HepG2 (cell line): ENCODE measurements at regions not wholly inside any gene's neighbourhood (a gene's known extent, or its start where the extent isn't known, plus 50 kb on each side); places are given as distances from the start of the nearest gene placed in this dataset.

Source experiments
- ATAC-seq: fragments of 200-7000 bp; cut with Tn5 transposase; 3 replicates; pipeline ENCODE4 v1.9.1; 2020; ENCODE audit warnings: mild to moderate bottlenecking, moderate library complexity
- BruUV-seq: library from RNA; stranded (reverse); fragments of 400-500 nt; replicated peaks from 2 replicates; lab custom pipeline; 2021; lab: Mats Ljungman, UMichigan
- CTCF ChIA-PET: fragments of 300-600 bp; formaldehyde crosslinking; extraction: SDS; loops from one replicate; lab custom pipeline; 2021; ENCODE audit warnings: low total read pairs, inconsistent platforms, low intra/inter-chr PET ratio; lab: Yijun Ruan, JAX
- POLR2A ChIA-PET: fragments of 350-600 bp; sonication (Branson Sonifier 250); formaldehyde crosslinking; loops from one replicate; lab custom pipeline; 2020; ENCODE audit warnings: antibody characterized with exemption, inconsistent platforms; lab: Yijun Ruan, JAX
- DNase-seq: peaks from one replicate; pipeline ENCODE4 v3.0.0-alpha.2; 2015; ENCODE audit warnings: low spot score
- FAIRE-seq: peaks from 3 replicates; lab custom pipeline; 2011; peaks lifted over from hg19 to GRCh38; lab: Jason Lieb, UNC
- H2AFZ ChIP-seq: one replicate; pipeline ENCODE4 v1.6.1; 2011; ENCODE audit warnings: low read length, inconsistent platforms
- H3K27ac ChIP-seq: fragments of 300-600 bp; 3 replicates; pipeline ENCODE4 v1.8.0; 2011; ENCODE audit warnings: mixed run types, mild to moderate bottlenecking, mixed read lengths, low read length, inconsistent platforms; ENCODE audit not compliant: insufficient read depth; ENCODE audit errors: extremely low read length
- H3K27me3 ChIP-seq, 2 experiments: fragments of 200-600 bp in 1 of 2; 2 replicates in 1 of 2; 3 replicates in 1 of 2; pipeline versions ENCODE4 v1.6.0 to v1.8.0; 2011; ENCODE audit warnings: low read length in 2 of 2, mild to moderate bottlenecking in 2 of 2, moderate library complexity in 2 of 2, inconsistent platforms in 1 of 2; ENCODE audit not compliant: insufficient read depth in 2 of 2, control insufficient read depth in 1 of 2
- H3K36me3 ChIP-seq, 2 experiments: fragments of 200-600 bp in 1 of 2; replicated peaks in 1 of 2; 2 replicates in 1 of 2; 3 replicates in 1 of 2; pipeline versions ENCODE4 v1.5.1 to v1.8.0; 2011; ENCODE audit warnings: low read length in 2 of 2, inconsistent platforms in 1 of 2; ENCODE audit not compliant: insufficient read depth in 2 of 2, control insufficient read depth in 1 of 2
- H3K4me1 ChIP-seq: 2 replicates; pipeline ENCODE4 v1.5.1; 2012; ENCODE audit warnings: low read length, inconsistent platforms; ENCODE audit not compliant: insufficient read depth
- H3K4me2 ChIP-seq: 2 replicates; pipeline ENCODE4 v1.6.0; 2011; ENCODE audit warnings: low read depth, low read length, inconsistent platforms
- H3K4me3 ChIP-seq, 3 experiments: fragments of 200-600 bp in 1 of 3; sonication (generic), shearing (Covaris generic) in 1 of 3; replicated peaks in 1 of 3; 2 replicates each; pipeline ENCODE4 v1.5.1; 2011 to 2016; ENCODE audit warnings: low read length in 3 of 3, inconsistent platforms in 2 of 3, low read depth in 2 of 3, mild to moderate bottlenecking in 2 of 3, control low read depth in 1 of 3, mixed read lengths in 1 of 3; ENCODE audit not compliant: insufficient read depth in 1 of 3
- H3K79me2 ChIP-seq: one replicate; pipeline ENCODE4 v1.6.1; 2011; ENCODE audit warnings: low read length, inconsistent platforms; ENCODE audit not compliant: insufficient read depth
- H3K9ac ChIP-seq: 2 replicates; pipeline ENCODE4 v1.6.0; 2011; ENCODE audit warnings: mild to moderate bottlenecking, low read depth, low read length, inconsistent platforms; ENCODE audit not compliant: insufficient read depth
- H3K9me3 ChIP-seq: 2 replicates; pipeline ENCODE4 v1.5.1; 2012; ENCODE audit warnings: mild to moderate bottlenecking, low read length
- H4K20me1 ChIP-seq: 2 replicates; pipeline ENCODE4 v1.6.0; 2011; ENCODE audit warnings: inconsistent platforms, mild to moderate bottlenecking, low read length, moderate library complexity; ENCODE audit not compliant: insufficient read depth
- DNMT1 ChIP-seq: sonication (generic); formaldehyde crosslinking; IDR thresholded peaks from 2 replicates; pipeline ENCODE4 v1.5.1; 2020; ENCODE audit warnings: mild to moderate bottlenecking, missing genetic modification reagents
- NR2F2 ChIP-seq: IDR thresholded peaks from 2 replicates; pipeline ENCODE4 v1.6.1; 2012; ENCODE audit warnings: low read depth, inconsistent platforms, borderline replicate concordance
- NR2F6 ChIP-seq, 2 experiments: IDR thresholded peaks; 2 replicates each; pipeline ENCODE4 v1.6.1; 2016; ENCODE audit warnings: antibody characterized with exemption in 1 of 2, mild to moderate bottlenecking in 1 of 2
- REL ChIP-seq: sonication (generic); formaldehyde crosslinking; conservative IDR thresholded peaks from 2 replicates; pipeline ENCODE4 v1.8.0; 2022; ENCODE audit warnings: mild to moderate bottlenecking, missing genetic modification reagents, moderate library complexity
- SCMH1 ChIP-seq: sonication (generic); formaldehyde crosslinking; IDR thresholded peaks from 2 replicates; pipeline ENCODE4 v1.9.0; 2021; ENCODE audit warnings: missing genetic modification reagents, mild to moderate bottlenecking, borderline replicate concordance
- STAT5B ChIP-seq: sonication (generic); formaldehyde crosslinking; IDR thresholded peaks from 2 replicates; pipeline ENCODE4 v1.4.0; 2020; ENCODE audit warnings: missing genetic modification reagents
- ZFP36 ChIP-seq: fragments of 150-350 bp; IDR thresholded peaks from 2 replicates; pipeline ENCODE4 v1.6.1; 2018; ENCODE audit warnings: borderline replicate concordance, low read length, low read depth; ENCODE audit not compliant: partially characterized antibody
- ZNF260 ChIP-seq: sonication (generic); formaldehyde crosslinking; IDR thresholded peaks from 2 replicates; pipeline ENCODE4 v1.4.0; 2020; ENCODE audit warnings: missing genetic modification reagents, low read depth, mild to moderate bottlenecking, borderline replicate concordance
- ZNF354B ChIP-seq: sonication (generic); formaldehyde crosslinking; IDR thresholded peaks from 2 replicates; pipeline ENCODE4 v1.8.0; 2022; ENCODE audit warnings: mild to moderate bottlenecking, missing genetic modification reagents
- ZNF761 ChIP-seq: sonication (generic); formaldehyde crosslinking; conservative IDR thresholded peaks from 2 replicates; pipeline ENCODE4 v1.4.0; 2020; ENCODE audit warnings: mild to moderate bottlenecking, missing genetic modification reagents
- ZNF768 ChIP-seq: sonication (generic); formaldehyde crosslinking; IDR thresholded peaks from 2 replicates; pipeline ENCODE4 v1.4.0; 2020; ENCODE audit warnings: missing genetic modification reagents
- WGBS: methylation state at CpG from one replicate; pipeline ENCODE4 v1.1.6; 2017; ENCODE audit warnings: low lambda C conversion rate; 5-methylcytosine and 5-hydroxymethylcytosine counted together
- in situ Hi-C: cut with HindIII; loops from 2 replicates; pipeline ENCODE4 v1.10.0; 2017; ENCODE audit warnings: low pct_unique_long_range_greater_than_20kb; ENCODE audit not compliant: extremely low pct_ligation_motif_present
- intact Hi-C: fragments of 100-400 bp; cut with micrococcal nuclease; formaldehyde crosslinking; loops from one replicate; pipeline ENCODE4 v1.10.0; 2022; ENCODE audit not compliant: unreplicated experiment
- TF ChIP-seq, protein P1 (sequence below): sonication (generic); formaldehyde crosslinking; IDR thresholded peaks from 2 replicates; pipeline ENCODE4 v1.9.0; 2021; ENCODE audit warnings: missing genetic modification reagents, borderline replicate concordance
- TF ChIP-seq, protein P2 (sequence below): sonication (generic); formaldehyde crosslinking; IDR thresholded peaks from 2 replicates; pipeline ENCODE4 v1.8.1; 2023; ENCODE audit warnings: missing genetic modification reagents, inconsistent platforms, borderline replicate concordance
- TF ChIP-seq, protein P3 (sequence below): sonication (generic); formaldehyde crosslinking; IDR thresholded peaks from 2 replicates; pipeline ENCODE4 v1.5.1; 2020; ENCODE audit warnings: mild to moderate bottlenecking, missing genetic modification reagents, borderline replicate concordance
- TF ChIP-seq, protein P4 (sequence below): sonication (generic); formaldehyde crosslinking; IDR thresholded peaks from 2 replicates; pipeline ENCODE4 v1.4.0; 2020; ENCODE audit warnings: missing genetic modification reagents, borderline replicate concordance
- TF ChIP-seq, protein P5 (sequence below): sonication (generic); formaldehyde crosslinking; IDR thresholded peaks from 2 replicates; pipeline ENCODE4 v1.5.1; 2020; ENCODE audit warnings: missing genetic modification reagents, mild to moderate bottlenecking, borderline replicate concordance

DNA sequence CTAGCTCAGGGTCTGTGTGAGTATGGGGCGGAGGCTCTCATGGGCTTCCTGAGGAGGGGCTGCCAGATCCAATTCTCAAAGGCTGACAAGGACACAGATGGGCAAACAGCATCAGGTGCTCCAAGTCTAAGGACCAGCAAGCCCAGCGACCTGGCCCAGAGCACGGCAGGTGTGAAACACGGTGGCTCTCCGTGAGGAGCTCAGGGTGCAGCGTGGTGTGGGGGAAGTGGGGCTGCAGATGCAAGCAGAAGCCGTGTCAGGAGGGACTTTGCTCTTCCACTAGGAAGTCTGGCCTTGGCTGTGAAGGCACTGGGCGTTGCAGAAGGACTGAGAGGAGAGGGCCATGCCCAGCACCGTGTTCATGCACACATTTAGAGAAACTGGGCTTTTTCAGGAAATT lies 420.0 kb downstream of the GADD45G start (continued):
- TF ChIP-seq, protein P1, sequence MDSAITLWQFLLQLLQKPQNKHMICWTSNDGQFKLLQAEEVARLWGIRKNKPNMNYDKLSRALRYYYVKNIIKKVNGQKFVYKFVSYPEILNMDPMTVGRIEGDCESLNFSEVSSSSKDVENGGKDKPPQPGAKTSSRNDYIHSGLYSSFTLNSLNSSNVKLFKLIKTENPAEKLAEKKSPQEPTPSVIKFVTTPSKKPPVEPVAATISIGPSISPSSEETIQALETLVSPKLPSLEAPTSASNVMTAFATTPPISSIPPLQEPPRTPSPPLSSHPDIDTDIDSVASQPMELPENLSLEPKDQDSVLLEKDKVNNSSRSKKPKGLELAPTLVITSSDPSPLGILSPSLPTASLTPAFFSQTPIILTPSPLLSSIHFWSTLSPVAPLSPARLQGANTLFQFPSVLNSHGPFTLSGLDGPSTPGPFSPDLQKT: no peak
- no peak for TF ChIP-seq STAT5B
- no peak for TF ChIP-seq REL
- TF ChIP-seq, protein P2, sequence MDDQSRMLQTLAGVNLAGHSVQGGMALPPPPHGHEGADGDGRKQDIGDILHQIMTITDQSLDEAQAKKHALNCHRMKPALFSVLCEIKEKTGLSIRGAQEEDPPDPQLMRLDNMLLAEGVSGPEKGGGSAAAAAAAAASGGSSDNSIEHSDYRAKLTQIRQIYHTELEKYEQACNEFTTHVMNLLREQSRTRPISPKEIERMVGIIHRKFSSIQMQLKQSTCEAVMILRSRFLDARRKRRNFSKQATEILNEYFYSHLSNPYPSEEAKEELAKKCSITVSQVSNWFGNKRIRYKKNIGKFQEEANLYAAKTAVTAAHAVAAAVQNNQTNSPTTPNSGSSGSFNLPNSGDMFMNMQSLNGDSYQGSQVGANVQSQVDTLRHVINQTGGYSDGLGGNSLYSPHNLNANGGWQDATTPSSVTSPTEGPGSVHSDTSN (CRISPR knock-in tag): no peak
- TF ChIP-seq ZNF260 (CRISPR knock-in tag): no peak
- TF ChIP-seq, all 625 proteins: peak for 0

DNA sequence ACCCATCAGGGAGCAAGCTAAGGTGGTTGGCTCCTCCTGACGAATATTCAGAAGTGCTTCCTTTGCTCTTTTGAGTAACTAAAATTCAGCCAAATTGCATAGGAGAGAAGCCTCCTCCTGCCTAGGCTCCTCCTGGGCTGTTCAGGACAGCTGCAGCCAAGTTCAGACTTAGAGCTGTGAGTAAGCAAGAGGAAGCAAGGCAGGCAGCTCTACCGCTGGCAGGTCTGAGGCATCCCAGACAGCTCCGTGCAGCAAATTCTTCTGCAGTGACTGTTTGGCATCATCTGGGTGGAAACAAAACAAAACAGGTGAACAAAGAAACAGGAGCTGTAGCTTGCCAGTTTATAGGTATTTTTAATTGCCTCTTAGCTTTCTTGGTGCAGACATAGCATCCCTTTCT lies 421.0 kb downstream of the GADD45G start:
- H3K79me2 ChIP-seq: no peaks in the 10 kb centered on the region
- intact Hi-C loops: no loop called here
- no peak overlapping the region for H3K9ac ChIP-seq
- H3K9me3 ChIP-seq: no peaks in the 10 kb centered on the region
- H3K27me3 ChIP-seq: no peaks in the 10 kb centered on the region
- H3K4me1 ChIP-seq: no peaks in the 10 kb centered on the region
- no peak overlapping the region for H2AFZ ChIP-seq
- FAIRE-seq (no peak), ATAC-seq (no peak), DNase-seq (no peak)
- H3K4me2 ChIP-seq: no peak overlapping the region
- H3K36me3 ChIP-seq: no peaks in the 10 kb centered on the region
- H4K20me1 ChIP-seq: no peaks in the 10 kb centered on the region
- in situ Hi-C loops: no loop called here
- POLR2A ChIA-PET: no interaction called here
- CTCF ChIA-PET: no interaction called here
- H3K4me3 ChIP-seq: no peak overlapping the region
- no peak overlapping the region for H3K27ac ChIP-seq
- BruUV-seq: no TSS peak
- WGBS: 31% methylated on average over 3 of the region's 3 CpGs
- TF ChIP-seq, protein P3, sequence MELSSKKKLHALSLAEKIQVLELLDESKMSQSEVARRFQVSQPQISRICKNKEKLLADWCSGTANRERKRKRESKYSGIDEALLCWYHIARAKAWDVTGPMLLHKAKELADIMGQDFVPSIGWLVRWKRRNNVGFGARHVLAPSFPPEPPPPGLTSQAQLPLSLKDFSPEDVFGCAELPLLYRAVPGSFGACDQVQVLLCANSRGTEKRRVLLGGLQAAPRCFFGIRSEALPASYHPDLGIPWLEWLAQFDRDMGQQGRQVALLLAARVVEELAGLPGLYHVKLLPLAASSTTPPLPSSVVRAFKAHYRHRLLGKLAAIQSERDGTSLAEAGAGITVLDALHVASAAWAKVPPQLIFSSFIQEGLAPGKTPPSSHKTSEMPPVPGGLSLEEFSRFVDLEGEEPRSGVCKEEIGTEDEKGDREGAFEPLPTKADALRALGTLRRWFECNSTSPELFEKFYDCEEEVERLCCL (CRISPR knock-in tag): no peak
- TF ChIP-seq ZFP36: no peak
- TF ChIP-seq, protein P4, sequence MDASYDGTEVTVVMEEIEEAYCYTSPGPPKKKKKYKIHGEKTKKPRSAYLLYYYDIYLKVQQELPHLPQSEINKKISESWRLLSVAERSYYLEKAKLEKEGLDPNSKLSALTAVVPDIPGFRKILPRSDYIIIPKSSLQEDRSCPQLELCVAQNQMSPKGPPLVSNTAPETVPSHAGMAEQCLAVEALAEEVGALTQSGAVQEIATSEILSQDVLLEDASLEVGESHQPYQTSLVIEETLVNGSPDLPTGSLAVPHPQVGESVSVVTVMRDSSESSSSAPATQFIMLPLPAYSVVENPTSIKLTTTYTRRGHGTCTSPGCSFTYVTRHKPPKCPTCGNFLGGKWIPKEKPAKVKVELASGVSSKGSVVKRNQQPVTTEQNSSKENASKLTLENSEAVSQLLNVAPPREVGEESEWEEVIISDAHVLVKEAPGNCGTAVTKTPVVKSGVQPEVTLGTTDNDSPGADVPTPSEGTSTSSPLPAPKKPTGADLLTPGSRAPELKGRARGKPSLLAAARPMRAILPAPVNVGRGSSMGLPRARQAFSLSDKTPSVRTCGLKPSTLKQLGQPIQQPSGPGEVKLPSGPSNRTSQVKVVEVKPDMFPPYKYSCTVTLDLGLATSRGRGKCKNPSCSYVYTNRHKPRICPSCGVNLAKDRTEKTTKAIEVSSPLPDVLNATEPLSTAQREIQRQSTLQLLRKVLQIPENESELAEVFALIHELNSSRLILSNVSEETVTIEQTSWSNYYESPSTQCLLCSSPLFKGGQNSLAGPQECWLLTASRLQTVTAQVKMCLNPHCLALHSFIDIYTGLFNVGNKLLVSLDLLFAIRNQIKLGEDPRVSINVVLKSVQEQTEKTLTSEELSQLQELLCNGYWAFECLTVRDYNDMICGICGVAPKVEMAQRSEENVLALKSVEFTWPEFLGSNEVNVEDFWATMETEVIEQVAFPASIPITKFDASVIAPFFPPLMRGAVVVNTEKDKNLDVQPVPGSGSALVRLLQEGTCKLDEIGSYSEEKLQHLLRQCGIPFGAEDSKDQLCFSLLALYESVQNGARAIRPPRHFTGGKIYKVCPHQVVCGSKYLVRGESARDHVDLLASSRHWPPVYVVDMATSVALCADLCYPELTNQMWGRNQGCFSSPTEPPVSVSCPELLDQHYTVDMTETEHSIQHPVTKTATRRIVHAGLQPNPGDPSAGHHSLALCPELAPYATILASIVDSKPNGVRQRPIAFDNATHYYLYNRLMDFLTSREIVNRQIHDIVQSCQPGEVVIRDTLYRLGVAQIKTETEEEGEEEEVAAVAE (CRISPR knock-in tag): no peak
- TF ChIP-seq ZNF761 (CRISPR knock-in tag): no peak
- TF ChIP-seq ZNF768: no peak
- no peak for TF ChIP-seq DNMT1 (CRISPR knock-in tag)
- TF ChIP-seq NR2F2: no peak
- TF ChIP-seq, protein P5, sequence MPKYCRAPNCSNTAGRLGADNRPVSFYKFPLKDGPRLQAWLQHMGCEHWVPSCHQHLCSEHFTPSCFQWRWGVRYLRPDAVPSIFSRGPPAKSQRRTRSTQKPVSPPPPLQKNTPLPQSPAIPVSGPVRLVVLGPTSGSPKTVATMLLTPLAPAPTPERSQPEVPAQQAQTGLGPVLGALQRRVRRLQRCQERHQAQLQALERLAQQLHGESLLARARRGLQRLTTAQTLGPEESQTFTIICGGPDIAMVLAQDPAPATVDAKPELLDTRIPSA: no peak
- no peak for TF ChIP-seq NR2F6 (IDR thresholded peaks at IDR 0.05)
- TF ChIP-seq NR2F6 (CRISPR knock-in tag; IDR thresholded peaks at IDR 0.05): no peak
- TF ChIP-seq ZNF354B (CRISPR knock-in tag): no peak
- no peak for TF ChIP-seq SCMH1 (CRISPR knock-in tag)
